ENCODE measurements at regions not wholly inside any gene's neighbourhood (a gene's known extent, or its start where the extent isn't known, plus 50 kb on each side); places are given as distances from the start of the nearest gene placed in this dataset.

- no peak for TF ChIP-seq EP300 (IDR thresholded peaks at IDR 0.05)
- no peak for TF ChIP-seq POLR2AphosphoS5 (IDR thresholded peaks at IDR 0.05)
- no peak for TF ChIP-seq CTCF (IDR thresholded peaks at IDR 0.05)
Measured at GRCh38 chr20:58092353-58092752, 136.1 kb downstream of the ANKRD60 start.
